ENCODE measurements at regions not wholly inside any gene's neighbourhood (a gene's known extent, or its start where the extent isn't known, plus 50 kb on each side); places are given as distances from the start of the nearest gene placed in this dataset.

DNA sequence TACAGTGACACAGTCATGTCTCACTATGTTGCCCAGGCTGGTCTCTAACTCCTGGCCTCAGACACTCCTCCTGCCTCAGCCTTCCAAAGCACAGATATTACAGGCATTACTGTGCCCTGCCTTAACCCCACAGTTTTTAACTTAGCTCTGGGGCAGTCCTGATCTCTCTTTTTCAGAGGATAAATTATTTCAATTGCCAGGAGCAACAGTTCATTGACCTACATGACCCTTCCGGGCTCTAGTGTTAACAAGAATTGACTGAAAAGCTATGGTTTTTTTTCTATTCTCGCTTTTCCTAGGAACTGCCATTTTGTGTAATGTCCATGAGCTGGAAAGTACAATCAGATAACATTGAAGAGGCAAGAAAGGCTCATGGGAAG lies 92.8 kb downstream of the HNRNPLL start:
- Mint-ChIP-seq H3K4me1 (ENCODE audit: low read depth) (peaks cover 2% of the 10 kb centered on the region), H3K27ac (no peak overlapping the region), H3K27me3 (peaks cover 4% of the 10 kb centered on the region), H3K4me3 (ENCODE audit: low read depth) (no peak overlapping the region), H3K36me3 (ENCODE audit: insufficient read depth) (no peaks in the 10 kb centered on the region), H3K9me3 (ENCODE audit: low read depth) (no peaks in the 10 kb centered on the region)
- TF ChIP-seq, protein P1, sequence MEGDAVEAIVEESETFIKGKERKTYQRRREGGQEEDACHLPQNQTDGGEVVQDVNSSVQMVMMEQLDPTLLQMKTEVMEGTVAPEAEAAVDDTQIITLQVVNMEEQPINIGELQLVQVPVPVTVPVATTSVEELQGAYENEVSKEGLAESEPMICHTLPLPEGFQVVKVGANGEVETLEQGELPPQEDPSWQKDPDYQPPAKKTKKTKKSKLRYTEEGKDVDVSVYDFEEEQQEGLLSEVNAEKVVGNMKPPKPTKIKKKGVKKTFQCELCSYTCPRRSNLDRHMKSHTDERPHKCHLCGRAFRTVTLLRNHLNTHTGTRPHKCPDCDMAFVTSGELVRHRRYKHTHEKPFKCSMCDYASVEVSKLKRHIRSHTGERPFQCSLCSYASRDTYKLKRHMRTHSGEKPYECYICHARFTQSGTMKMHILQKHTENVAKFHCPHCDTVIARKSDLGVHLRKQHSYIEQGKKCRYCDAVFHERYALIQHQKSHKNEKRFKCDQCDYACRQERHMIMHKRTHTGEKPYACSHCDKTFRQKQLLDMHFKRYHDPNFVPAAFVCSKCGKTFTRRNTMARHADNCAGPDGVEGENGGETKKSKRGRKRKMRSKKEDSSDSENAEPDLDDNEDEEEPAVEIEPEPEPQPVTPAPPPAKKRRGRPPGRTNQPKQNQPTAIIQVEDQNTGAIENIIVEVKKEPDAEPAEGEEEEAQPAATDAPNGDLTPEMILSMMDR (IDR thresholded peaks at IDR 0.05; ENCODE audit: unreplicated experiment) = no peak
- DNase-seq (ENCODE audit: low spot score, unreplicated experiment) = no peak

DNA sequence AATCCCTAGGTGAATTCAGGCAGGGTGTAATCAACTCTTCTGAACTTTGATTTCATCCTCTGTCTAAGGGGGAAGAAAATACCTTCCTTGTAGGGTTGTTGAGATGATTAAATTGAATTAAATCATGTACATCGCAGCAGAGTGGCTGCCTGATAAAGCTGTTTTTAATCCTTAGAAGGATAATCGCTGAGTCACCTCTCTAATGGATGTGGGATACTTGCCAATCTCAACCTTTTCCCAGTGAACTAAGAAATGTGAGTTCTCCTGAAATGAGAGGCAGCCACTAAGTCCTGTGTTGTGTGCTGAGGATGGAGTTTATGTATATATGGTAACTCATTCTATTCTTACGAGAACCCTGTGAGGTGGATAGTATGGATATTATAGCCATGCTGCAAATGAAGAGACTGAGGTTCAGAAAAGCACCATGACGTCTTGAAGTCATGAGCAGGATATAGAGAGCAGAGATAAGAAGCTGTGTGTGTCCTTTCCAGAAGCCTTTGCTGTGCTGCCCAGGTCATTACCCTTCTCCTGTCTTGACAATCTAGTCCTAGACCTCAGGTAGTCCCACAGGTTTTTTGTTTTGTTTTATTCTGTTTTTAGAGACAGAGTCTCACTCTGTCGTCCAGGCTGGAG lies 93.3 kb downstream of the HNRNPLL start:
- Mint-ChIP-seq H3K36me3 (ENCODE audit: insufficient read depth) (no peaks in the 10 kb centered on the region), H3K4me1 (ENCODE audit: low read depth) (peaks cover 2% of the 10 kb centered on the region), H3K4me3 (ENCODE audit: low read depth) (no peak overlapping the region), H3K9me3 (ENCODE audit: low read depth) (no peaks in the 10 kb centered on the region), H3K27ac (no peak overlapping the region), H3K27me3 (peaks cover 4% of the 10 kb centered on the region)
- TF ChIP-seq, protein P1 (IDR thresholded peaks at IDR 0.05; ENCODE audit: unreplicated experiment) = no peak
- DNase-seq (ENCODE audit: low spot score, unreplicated experiment) = no peak

- H3K9me3 Mint-ChIP-seq (ENCODE audit: low read depth) = no peaks in the 10 kb centered on the region
- peaks cover 4% of the 10 kb centered on the region for H3K27me3 Mint-ChIP-seq
- peaks cover 2% of the 10 kb centered on the region for H3K4me1 Mint-ChIP-seq (ENCODE audit: low read depth)
- TF ChIP-seq, protein P1 (IDR thresholded peaks at IDR 0.05; ENCODE audit: unreplicated experiment) = peak; percentile 84
- H3K36me3 Mint-ChIP-seq (ENCODE audit: insufficient read depth) = no peaks in the 10 kb centered on the region
- peak; percentile 75 for DNase-seq (ENCODE audit: low spot score, unreplicated experiment)
- H3K4me3 Mint-ChIP-seq (ENCODE audit: low read depth) = no peak overlapping the region
- H3K27ac Mint-ChIP-seq = peak overlapping the region; percentile 7
Measured at GRCh38 chr2:38508311-38509039, 94.3 kb downstream of the HNRNPLL start.

GRCh38 chr2:38507712-38508111 lies 95.0 kb downstream of the HNRNPLL start:
- Mint-ChIP-seq H3K4me1 (ENCODE audit: low read depth) (peaks cover 2% of the 10 kb centered on the region), H3K27ac (no peak overlapping the region), H3K27me3 (peaks cover 4% of the 10 kb centered on the region), H3K4me3 (ENCODE audit: low read depth) (no peak overlapping the region), H3K9me3 (ENCODE audit: low read depth) (peaks cover under 1% of the 10 kb centered on the region), H3K36me3 (ENCODE audit: insufficient read depth) (no peaks in the 10 kb centered on the region)
- no peak for DNase-seq (ENCODE audit: low spot score, unreplicated experiment)
- TF ChIP-seq, protein P1 (IDR thresholded peaks at IDR 0.05; ENCODE audit: unreplicated experiment) = no peak

GRCh38 chr2:38505779-38506178 lies 96.9 kb downstream of the HNRNPLL start:
- TF ChIP-seq, protein P1 (IDR thresholded peaks at IDR 0.05; ENCODE audit: unreplicated experiment) = no peak
- H3K4me3 Mint-ChIP-seq (ENCODE audit: low read depth) = no peak overlapping the region
- peaks cover 4% of the 10 kb centered on the region for H3K27me3 Mint-ChIP-seq
- no peaks in the 10 kb centered on the region for H3K36me3 Mint-ChIP-seq (ENCODE audit: insufficient read depth)
- peaks cover 2% of the 10 kb centered on the region for H3K4me1 Mint-ChIP-seq (ENCODE audit: low read depth)
- no peak for DNase-seq (ENCODE audit: low spot score, unreplicated experiment)
- peaks cover 4% of the 10 kb centered on the region for H3K9me3 Mint-ChIP-seq (ENCODE audit: low read depth)
- no peak overlapping the region for H3K27ac Mint-ChIP-seq

Measured in progenitor cell of endocrine pancreas (in vitro differentiated cells).